Keratinocyte (primary cell): ENCODE measurements at regions not wholly inside any gene's neighbourhood (a gene's known extent, or its start where the extent isn't known, plus 50 kb on each side); places are given as distances from the start of the nearest gene placed in this dataset.

ENCODE experiments used
- DNase-seq: peaks from one replicate; pipeline ENCODE4 v3.0.0-alpha.2; 2011; ENCODE audit warnings: low read depth, missing footprints, low spot score
- FAIRE-seq: peaks from 2 replicates; lab custom pipeline; 2011; peaks lifted over from hg19 to GRCh38; lab: Jason Lieb, UNC
- H2AFZ ChIP-seq: 2 replicates; pipeline ENCODE4 v1.6.0; 2012; ENCODE audit warnings: low read length, control low read depth, inconsistent platforms; ENCODE audit not compliant: control insufficient read depth
- H3K27ac ChIP-seq: 2 replicates; pipeline ENCODE4 v1.5.1; 2011; ENCODE audit warnings: low read length; ENCODE audit not compliant: control insufficient read depth, insufficient read depth
- H3K27me3 ChIP-seq: 3 replicates; pipeline ENCODE4 v1.6.0; 2011; ENCODE audit warnings: low read length; ENCODE audit not compliant: control insufficient read depth, insufficient read depth; ENCODE audit errors: extremely low read depth
- H3K36me3 ChIP-seq, 2 experiments: 2 replicates in 1 of 2; 3 replicates in 1 of 2; pipeline ENCODE4 v1.5.1; 2011; ENCODE audit warnings: low read length in 2 of 2, mild to moderate bottlenecking in 1 of 2; ENCODE audit not compliant: control insufficient read depth in 2 of 2, insufficient read depth in 2 of 2; ENCODE audit errors: extremely low read depth in 1 of 2
- H3K4me1 ChIP-seq: 3 replicates; pipeline ENCODE4 v1.5.1; 2011; ENCODE audit warnings: low read length; ENCODE audit not compliant: control insufficient read depth, insufficient read depth; ENCODE audit errors: extremely low read depth
- H3K4me2 ChIP-seq: 3 replicates; pipeline ENCODE4 v1.6.0; 2011; ENCODE audit warnings: low read depth, low read length; ENCODE audit not compliant: control insufficient read depth, insufficient read depth; ENCODE audit errors: extremely low read depth
- H3K4me3 ChIP-seq, 3 experiments: fragments of 200-600 bp in 1 of 3; sonication (generic) in 1 of 3; 2 replicates in 2 of 3; 3 replicates in 1 of 3; pipeline ENCODE4 v1.5.1; 2011 to 2016; ENCODE audit warnings: low read length in 3 of 3, mild to moderate bottlenecking in 3 of 3, control low read depth in 2 of 3, inconsistent platforms in 1 of 3, low read depth in 1 of 3, mixed read lengths in 1 of 3, mixed run types in 1 of 3, moderate library complexity in 1 of 3; ENCODE audit not compliant: control insufficient read depth in 2 of 3, insufficient read depth in 2 of 3; ENCODE audit errors: extremely low read depth in 1 of 3
- H3K79me2 ChIP-seq: 2 replicates; pipeline ENCODE4 v1.6.0; 2012; ENCODE audit warnings: low read length; ENCODE audit not compliant: control insufficient read depth, insufficient read depth
- H3K9ac ChIP-seq: 3 replicates; pipeline ENCODE4 v1.6.0; 2011; ENCODE audit warnings: low read length; ENCODE audit not compliant: control insufficient read depth, insufficient read depth; ENCODE audit errors: extremely low read depth
- H3K9me1 ChIP-seq: 3 replicates; pipeline ENCODE4 v1.6.0; 2011; ENCODE audit warnings: low read length; ENCODE audit not compliant: control insufficient read depth, insufficient read depth; ENCODE audit errors: extremely low read depth
- H3K9me3 ChIP-seq: 2 replicates; pipeline ENCODE4 v1.5.1; 2012; ENCODE audit warnings: low read depth, low read length; ENCODE audit not compliant: control insufficient read depth
- H4K20me1 ChIP-seq: 3 replicates; pipeline ENCODE4 v1.6.0; 2011; ENCODE audit warnings: low read length; ENCODE audit not compliant: control insufficient read depth, insufficient read depth; ENCODE audit errors: extremely low read depth
- EZH2 ChIP-seq: IDR thresholded peaks from one replicate; pipeline ENCODE4 v1.6.1; 2012; ENCODE audit warnings: inconsistent platforms, mild to moderate bottlenecking, low read length, moderate library complexity
- dilution Hi-C: fragments of 300-500 bp; cut with MboI; formaldehyde crosslinking; loops from one replicate; pipeline ENCODE4 v1.7.0; 2020; ENCODE audit warnings: low sequenced_read_pairs; ENCODE audit not compliant: extremely low pct_ligation_motif_present
- TF ChIP-seq, protein P1 (sequence below), 3 experiments: IDR thresholded peaks in 1 of 3; conservative IDR thresholded peaks in 1 of 3; optimal IDR thresholded peaks in 1 of 3; 2 replicates in 2 of 3; 3 replicates in 1 of 3; pipeline versions ENCODE3 to v1.5.1; 2011; ENCODE audit warnings: low read length in 3 of 3, mild to moderate bottlenecking in 3 of 3, moderate library complexity in 2 of 3, control low read depth in 1 of 3, inconsistent platforms in 1 of 3; ENCODE audit not compliant: insufficient read depth in 2 of 3; ENCODE audit errors: extremely low read depth in 1 of 3

GRCh38 chr1:101728029-101728428 lies 268.7 kb downstream of the OLFM3 start:
- Histone ChIP-seq H3K9ac (no peak overlapping the region), H3K27ac (no peak overlapping the region), H3K9me1 (no peaks in the 10 kb centered on the region), H3K36me3 (no peaks in the 10 kb centered on the region), H3K27me3 (no peaks in the 10 kb centered on the region), H4K20me1 (no peaks in the 10 kb centered on the region), H3K9me3 (no peaks in the 10 kb centered on the region), H3K79me2 (no peaks in the 10 kb centered on the region), H3K4me1 (no peaks in the 10 kb centered on the region), H3K4me2 (no peak overlapping the region), H2AFZ (no peak overlapping the region), H3K4me3 (no peak overlapping the region)
- no peak for TF ChIP-seq EZH2
- TF ChIP-seq, protein P1, sequence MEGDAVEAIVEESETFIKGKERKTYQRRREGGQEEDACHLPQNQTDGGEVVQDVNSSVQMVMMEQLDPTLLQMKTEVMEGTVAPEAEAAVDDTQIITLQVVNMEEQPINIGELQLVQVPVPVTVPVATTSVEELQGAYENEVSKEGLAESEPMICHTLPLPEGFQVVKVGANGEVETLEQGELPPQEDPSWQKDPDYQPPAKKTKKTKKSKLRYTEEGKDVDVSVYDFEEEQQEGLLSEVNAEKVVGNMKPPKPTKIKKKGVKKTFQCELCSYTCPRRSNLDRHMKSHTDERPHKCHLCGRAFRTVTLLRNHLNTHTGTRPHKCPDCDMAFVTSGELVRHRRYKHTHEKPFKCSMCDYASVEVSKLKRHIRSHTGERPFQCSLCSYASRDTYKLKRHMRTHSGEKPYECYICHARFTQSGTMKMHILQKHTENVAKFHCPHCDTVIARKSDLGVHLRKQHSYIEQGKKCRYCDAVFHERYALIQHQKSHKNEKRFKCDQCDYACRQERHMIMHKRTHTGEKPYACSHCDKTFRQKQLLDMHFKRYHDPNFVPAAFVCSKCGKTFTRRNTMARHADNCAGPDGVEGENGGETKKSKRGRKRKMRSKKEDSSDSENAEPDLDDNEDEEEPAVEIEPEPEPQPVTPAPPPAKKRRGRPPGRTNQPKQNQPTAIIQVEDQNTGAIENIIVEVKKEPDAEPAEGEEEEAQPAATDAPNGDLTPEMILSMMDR (optimal IDR thresholded peaks at IDR 0.05 in 1 of 3, IDR thresholded peaks at IDR 0.05 in 1 of 3, conservative IDR thresholded peaks at IDR 0.05 in 1 of 3; ENCODE audit: extremely low read depth in 1 of 3, insufficient read depth in 2 of 3, low read length in 3 of 3) = no peak
- FAIRE-seq (no peak), DNase-seq (no peak)
- dilution Hi-C loops = no loop called here

DNA sequence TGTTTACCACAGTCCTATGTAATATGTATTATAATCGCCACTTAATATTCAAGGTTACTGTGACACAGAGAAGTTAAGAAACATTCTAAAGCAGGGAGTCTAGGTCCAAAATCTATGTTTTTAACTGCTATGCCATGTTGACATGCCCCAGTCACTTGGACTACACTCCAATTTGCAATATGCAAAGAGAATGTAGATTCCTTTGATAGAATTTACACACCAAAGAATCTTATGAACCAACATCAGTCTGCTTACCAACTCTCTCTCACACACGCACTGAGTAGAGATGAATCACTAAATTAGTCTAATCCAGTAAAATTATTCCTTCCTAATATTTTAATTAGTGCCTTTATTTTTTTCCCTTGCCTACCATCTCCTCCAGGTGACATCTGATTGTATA lies 266.2 kb downstream of the OLFM3 start:
- Histone ChIP-seq H3K4me1 (no peaks in the 10 kb centered on the region), H3K9me3 (no peaks in the 10 kb centered on the region), H3K36me3 (no peaks in the 10 kb centered on the region), H3K79me2 (no peaks in the 10 kb centered on the region), H3K27me3 (no peaks in the 10 kb centered on the region), H2AFZ (no peak overlapping the region), H3K27ac (no peak overlapping the region), H3K4me3 (no peak overlapping the region), H3K9ac (no peak overlapping the region), H3K9me1 (no peaks in the 10 kb centered on the region), H3K4me2 (no peak overlapping the region), H4K20me1 (no peaks in the 10 kb centered on the region)
- dilution Hi-C loops = no loop called here
- TF ChIP-seq EZH2 = no peak
- TF ChIP-seq, protein P1 (optimal IDR thresholded peaks at IDR 0.05 in 1 of 3, IDR thresholded peaks at IDR 0.05 in 1 of 3, conservative IDR thresholded peaks at IDR 0.05 in 1 of 3; ENCODE audit: extremely low read depth in 1 of 3, insufficient read depth in 2 of 3, low read length in 3 of 3) = no peak
- FAIRE-seq (no peak), DNase-seq (no peak)
